ENCODE measurements at regions not wholly inside any gene's neighbourhood (a gene's known extent, or its start where the extent isn't known, plus 50 kb on each side); places are given as distances from the start of the nearest gene placed in this dataset.

- no peak for TF ChIP-seq FOXM1 (IDR thresholded peaks at IDR 0.05; ENCODE audit: borderline replicate concordance, low read depth)
- TF ChIP-seq USF1 (IDR thresholded peaks at IDR 0.05) = no peak
- TF ChIP-seq CREB1 (IDR thresholded peaks at IDR 0.05; ENCODE audit: low read depth) = no peak
- no peak for TF ChIP-seq YY1 (IDR thresholded peaks at IDR 0.05; ENCODE audit: low read depth)
- no peak for TF ChIP-seq NFIC (IDR thresholded peaks at IDR 0.05)
- TF ChIP-seq TCF12 (IDR thresholded peaks at IDR 0.05; ENCODE audit: low read depth) = no peak
- no peak for TF ChIP-seq ZBTB7A (IDR thresholded peaks at IDR 0.05; ENCODE audit: low read depth)
- TF ChIP-seq RAD21 (IDR thresholded peaks at IDR 0.05; ENCODE audit: low read depth) = no peak
- no peak for TF ChIP-seq REST (IDR thresholded peaks at IDR 0.05; ENCODE audit: low read depth)
- TF ChIP-seq EP300 (IDR thresholded peaks at IDR 0.05; ENCODE audit: borderline replicate concordance) = no peak
- TF ChIP-seq CEBPB (IDR thresholded peaks at IDR 0.05) = no peak
- TF ChIP-seq TEAD4 (IDR thresholded peaks at IDR 0.05) = no peak
Observed at GRCh38 chrX:37904833-37905232, 57.5 kb upstream of the DYNLT3 start.

GRCh38 chrX:37905436-37906147 lies 58.2 kb upstream of the DYNLT3 start:
- no peak for TF ChIP-seq RAD21 (IDR thresholded peaks at IDR 0.05; ENCODE audit: low read depth)
- no peak for TF ChIP-seq TCF12 (IDR thresholded peaks at IDR 0.05; ENCODE audit: low read depth)
- TF ChIP-seq FOXM1 (IDR thresholded peaks at IDR 0.05; ENCODE audit: borderline replicate concordance, low read depth) = no peak
- TF ChIP-seq EP300 (IDR thresholded peaks at IDR 0.05; ENCODE audit: borderline replicate concordance) = no peak
- no peak for TF ChIP-seq CEBPB (IDR thresholded peaks at IDR 0.05)
- TF ChIP-seq USF1 (IDR thresholded peaks at IDR 0.05) = no peak
- TF ChIP-seq EGR1 (IDR thresholded peaks at IDR 0.05) = no peak
- no peak for TF ChIP-seq NFIC (IDR thresholded peaks at IDR 0.05)
- no peak for TF ChIP-seq CREB1 (IDR thresholded peaks at IDR 0.05; ENCODE audit: low read depth)
- TF ChIP-seq TEAD4 (IDR thresholded peaks at IDR 0.05) = no peak
- no peak for TF ChIP-seq YY1 (IDR thresholded peaks at IDR 0.05; ENCODE audit: low read depth)
- TF ChIP-seq ZBTB7A (IDR thresholded peaks at IDR 0.05; ENCODE audit: low read depth) = no peak
- TF ChIP-seq TAF1 (IDR thresholded peaks at IDR 0.05; ENCODE audit: low read depth) = no peak
- no peak for TF ChIP-seq MAX (IDR thresholded peaks at IDR 0.05)
- TF ChIP-seq REST (IDR thresholded peaks at IDR 0.05; ENCODE audit: low read depth) = no peak

- TF ChIP-seq USF1 (IDR thresholded peaks at IDR 0.05) (no peak), REST (IDR thresholded peaks at IDR 0.05; ENCODE audit: low read depth) (no peak), MAX (IDR thresholded peaks at IDR 0.05) (no peak), TCF12 (IDR thresholded peaks at IDR 0.05; ENCODE audit: low read depth) (no peak), RAD21 (IDR thresholded peaks at IDR 0.05; ENCODE audit: low read depth) (no peak), NFIC (IDR thresholded peaks at IDR 0.05) (no peak), EGR1 (IDR thresholded peaks at IDR 0.05) (no peak), CREB1 (IDR thresholded peaks at IDR 0.05; ENCODE audit: low read depth) (no peak), TAF1 (IDR thresholded peaks at IDR 0.05; ENCODE audit: low read depth) (no peak), ZBTB7A (IDR thresholded peaks at IDR 0.05; ENCODE audit: low read depth) (no peak), CEBPB (IDR thresholded peaks at IDR 0.05) (no peak), EP300 (IDR thresholded peaks at IDR 0.05; ENCODE audit: borderline replicate concordance) (no peak), TEAD4 (IDR thresholded peaks at IDR 0.05) (no peak)
Observed at GRCh38 chrX:37906357-37906756, 59.0 kb upstream of the DYNLT3 start.

- no peak for TF ChIP-seq RAD21 (IDR thresholded peaks at IDR 0.05; ENCODE audit: low read depth)
- TF ChIP-seq EP300 (IDR thresholded peaks at IDR 0.05; ENCODE audit: borderline replicate concordance) = no peak
- no peak for TF ChIP-seq USF1 (IDR thresholded peaks at IDR 0.05)
- TF ChIP-seq NFIC (IDR thresholded peaks at IDR 0.05) = no peak
- TF ChIP-seq FOXM1 (IDR thresholded peaks at IDR 0.05; ENCODE audit: borderline replicate concordance, low read depth) = no peak
- TF ChIP-seq YY1 (IDR thresholded peaks at IDR 0.05; ENCODE audit: low read depth) = no peak
- TF ChIP-seq MAX (IDR thresholded peaks at IDR 0.05) = no peak
- TF ChIP-seq CREB1 (IDR thresholded peaks at IDR 0.05; ENCODE audit: low read depth) = no peak
- no peak for TF ChIP-seq ZBTB7A (IDR thresholded peaks at IDR 0.05; ENCODE audit: low read depth)
- no peak for TF ChIP-seq TEAD4 (IDR thresholded peaks at IDR 0.05)
- no peak for TF ChIP-seq REST (IDR thresholded peaks at IDR 0.05; ENCODE audit: low read depth)
- TF ChIP-seq CEBPB (IDR thresholded peaks at IDR 0.05) = no peak
- no peak for TF ChIP-seq TAF1 (IDR thresholded peaks at IDR 0.05; ENCODE audit: low read depth)
- no peak for TF ChIP-seq TCF12 (IDR thresholded peaks at IDR 0.05; ENCODE audit: low read depth)
- no peak for TF ChIP-seq EGR1 (IDR thresholded peaks at IDR 0.05)
Observed at GRCh38 chrX:37910186-37910585, 62.8 kb upstream of the DYNLT3 start.
